GM21367 (cell line): ENCODE measurements at regions not wholly inside any gene's neighbourhood (a gene's known extent, or its start where the extent isn't known, plus 50 kb on each side); places are given as distances from the start of the nearest gene placed in this dataset.

Experiments
- ATAC-seq: cut with Tn5 transposase; IDR thresholded peaks from one replicate; pipeline ENCODE4 v1.9.1; 2021; ENCODE audit not compliant: unreplicated experiment

GRCh38 chr12:104863296-104863948 is 94.7 kb downstream of the SLC41A2 start:
- no peak for ATAC-seq

DNA sequence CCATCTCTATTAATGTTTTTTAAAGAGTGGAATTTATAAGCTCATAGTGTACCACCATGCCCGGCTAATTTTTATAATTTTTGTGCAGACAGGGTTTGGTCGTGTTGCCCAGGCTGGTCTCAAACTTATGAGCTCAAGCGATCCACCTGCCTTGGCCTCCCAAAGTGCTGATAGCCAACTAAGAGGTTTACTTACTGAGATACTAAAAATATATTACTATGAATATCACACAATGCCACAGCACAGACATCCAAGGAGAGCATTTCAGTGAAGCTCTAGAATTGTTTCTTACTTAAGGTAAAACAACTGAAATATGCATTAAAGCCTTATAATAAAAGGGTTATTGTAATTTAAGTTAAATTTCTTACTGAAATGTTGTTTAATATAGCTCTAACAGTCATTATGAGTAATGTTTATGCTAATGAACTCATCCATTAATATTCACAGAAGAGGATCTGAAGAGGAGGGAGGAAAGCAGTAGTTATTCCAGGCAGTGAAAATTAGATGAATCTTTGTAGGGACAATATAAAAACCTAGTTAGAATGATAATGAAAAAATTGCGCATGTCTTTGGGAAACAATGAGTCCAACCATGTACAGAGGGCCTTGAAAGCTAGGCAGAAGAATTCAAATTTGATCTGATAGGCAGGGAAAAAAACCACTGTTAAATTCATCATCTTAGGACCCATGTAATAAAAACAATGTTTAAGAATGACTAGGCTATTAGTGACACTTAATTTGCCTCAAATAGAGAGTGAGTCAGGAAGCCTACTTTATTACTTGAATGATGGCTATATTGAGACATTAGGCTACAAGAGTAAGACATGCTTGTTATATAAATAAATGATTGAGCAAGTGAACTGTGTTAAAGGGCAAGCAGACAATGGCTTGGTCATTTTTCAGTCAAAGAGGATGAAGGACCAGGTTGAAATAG is 99.2 kb downstream of the SLC41A2 start:
- ATAC-seq = no peak

- ATAC-seq = no peak
Measured at GRCh38 chr12:104856531-104856930, 101.6 kb downstream of the SLC41A2 start.

GRCh38 chr12:104855599-104855998 is 102.5 kb downstream of the SLC41A2 start:
- no peak for ATAC-seq

- ATAC-seq = no peak
Measured at GRCh38 chr12:104852896-104853295, 105.2 kb downstream of the SLC41A2 start.

DNA sequence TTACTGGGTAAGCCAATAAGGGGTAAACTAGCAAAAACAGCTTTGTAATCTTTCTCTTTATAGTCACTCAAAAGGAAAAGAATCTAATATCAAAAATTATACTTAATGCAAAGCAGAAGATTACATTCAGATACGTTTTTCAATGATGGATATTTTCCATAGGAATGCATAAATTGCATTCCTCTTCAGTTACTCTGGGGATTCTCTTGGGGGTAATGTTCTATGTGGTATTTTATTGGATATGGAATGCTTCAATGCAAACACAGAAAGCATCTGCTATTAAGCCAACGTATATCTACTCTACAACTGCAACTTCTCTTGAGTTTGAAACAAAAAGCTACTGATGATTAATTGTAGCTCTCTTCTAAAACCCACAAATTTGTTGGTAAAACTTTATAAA is 106.0 kb downstream of the SLC41A2 start:
- no peak for ATAC-seq

GRCh38 chr12:104850781-104851180 is 107.3 kb downstream of the SLC41A2 start:
- ATAC-seq = no peak

- ATAC-seq = no peak
Measured at GRCh38 chr12:104846056-104846767, 111.9 kb downstream of the SLC41A2 start.

DNA sequence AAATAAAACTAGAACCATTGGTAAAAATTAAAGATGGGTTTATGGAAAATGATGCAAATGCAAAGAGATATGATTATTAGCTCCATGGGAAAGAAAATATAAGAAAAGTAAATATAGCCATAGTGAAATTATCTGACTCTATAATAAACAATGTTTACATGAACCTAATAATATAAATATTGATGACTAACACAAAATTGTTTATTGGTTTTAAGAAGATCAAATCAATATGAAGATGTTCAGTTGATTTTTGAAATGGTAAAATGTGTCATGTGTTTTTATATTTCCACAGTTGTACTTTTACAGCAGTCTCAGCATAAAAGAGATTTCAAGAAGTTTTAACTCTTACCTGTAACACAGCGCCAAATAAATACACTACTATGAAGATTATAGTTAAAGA is 114.0 kb downstream of the SLC41A2 start:
- ATAC-seq = no peak

- ATAC-seq = no peak
Measured at GRCh38 chr12:104840262-104840661, 117.8 kb downstream of the SLC41A2 start.

DNA sequence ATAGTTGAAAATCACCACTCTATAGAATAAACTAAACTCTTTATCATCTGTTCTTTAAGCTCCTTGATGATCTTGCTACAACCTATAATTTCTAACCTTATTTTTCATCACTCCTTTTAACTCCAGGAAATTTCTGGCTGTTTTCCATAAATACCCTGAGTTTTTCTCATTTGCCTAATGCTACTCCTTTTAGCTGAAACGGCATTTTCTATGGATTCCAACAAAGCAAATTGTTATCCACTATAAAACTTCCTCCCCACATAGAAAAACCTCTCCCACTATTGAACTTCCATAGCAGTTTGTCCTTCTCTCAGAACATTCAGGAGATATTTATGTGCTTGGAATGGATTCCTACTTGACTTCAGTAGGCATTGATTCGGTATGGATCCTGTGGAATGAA is 122.8 kb downstream of the SLC41A2 start:
- no peak for ATAC-seq

- no peak for ATAC-seq
Measured at GRCh38 chr12:104834607-104835006, 123.5 kb downstream of the SLC41A2 start.

DNA sequence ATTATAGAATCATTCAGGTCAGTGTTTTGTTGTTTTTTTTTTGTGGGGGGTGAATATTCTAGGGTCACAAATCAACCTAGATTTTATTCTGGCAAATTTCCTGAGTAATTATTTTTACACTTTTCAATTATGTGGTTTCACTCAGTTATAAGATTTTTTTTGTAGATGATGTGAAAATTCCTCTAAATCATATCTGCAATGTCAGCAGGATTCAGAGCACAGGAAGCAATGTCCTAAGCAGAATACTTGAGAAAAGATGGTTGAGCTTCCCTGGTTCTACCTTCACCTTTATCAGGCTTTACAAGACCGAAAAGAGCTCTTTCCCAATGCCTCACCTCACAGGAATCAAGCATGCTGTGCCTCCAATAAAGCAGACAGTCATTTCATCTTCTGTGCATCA is 124.3 kb downstream of the SLC41A2 start:
- no peak for ATAC-seq

DNA sequence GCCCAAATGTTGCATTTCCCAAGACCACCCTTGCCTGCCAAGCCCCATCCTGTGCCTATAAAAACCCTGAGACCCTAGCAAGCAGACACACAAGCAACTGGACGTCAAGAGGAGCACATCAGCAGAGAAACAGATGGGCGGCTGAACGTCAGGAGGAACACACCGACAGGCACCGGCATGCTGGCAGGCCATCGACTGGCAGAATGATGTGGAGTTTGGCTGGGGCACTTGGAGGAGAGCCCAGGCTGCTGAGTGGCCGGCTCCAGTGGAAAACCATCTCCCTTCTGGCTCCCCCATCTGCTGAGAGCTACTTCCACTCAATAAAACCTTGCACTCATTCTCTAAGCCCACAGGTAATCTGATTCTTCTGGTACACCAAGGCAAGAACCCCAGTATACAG is 130.1 kb downstream of the SLC41A2 start:
- no peak for ATAC-seq

- ATAC-seq = no peak
Measured at GRCh38 chr12:104827587-104827986, 130.5 kb downstream of the SLC41A2 start.

- no peak for ATAC-seq
Measured at GRCh38 chr12:104825408-104825807, 132.7 kb downstream of the SLC41A2 start.

DNA sequence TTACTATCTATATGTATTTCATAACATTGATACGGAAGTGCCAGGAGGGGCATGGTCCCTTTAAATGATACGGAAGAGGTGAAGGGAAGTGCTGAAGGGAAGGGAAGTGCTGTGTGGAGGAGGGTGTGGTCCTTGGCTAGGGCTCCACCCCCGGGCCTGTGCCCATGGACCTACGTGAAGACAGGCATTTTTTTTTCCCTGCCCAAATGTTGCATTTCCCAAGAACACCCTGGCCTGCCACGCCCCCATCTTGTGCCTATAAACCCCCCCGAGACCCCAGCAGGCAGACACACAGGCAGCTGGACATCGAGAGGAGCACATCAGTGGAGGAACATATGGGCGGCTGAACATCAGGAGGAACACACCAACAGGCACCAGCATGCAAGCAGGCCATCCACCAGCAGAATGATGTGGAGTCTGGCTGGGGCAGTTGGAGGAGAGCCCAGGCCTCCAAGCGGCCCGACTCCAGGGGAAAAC is 134.1 kb downstream of the SLC41A2 start:
- ATAC-seq = no peak

- ATAC-seq = no peak
Measured at GRCh38 chr12:104822941-104823340, 135.1 kb downstream of the SLC41A2 start.

GRCh38 chr12:104816845-104817503 is 141.1 kb downstream of the SLC41A2 start:
- no peak for ATAC-seq

- ATAC-seq = no peak
Measured at GRCh38 chr12:104815935-104816334, 142.2 kb downstream of the SLC41A2 start.

DNA sequence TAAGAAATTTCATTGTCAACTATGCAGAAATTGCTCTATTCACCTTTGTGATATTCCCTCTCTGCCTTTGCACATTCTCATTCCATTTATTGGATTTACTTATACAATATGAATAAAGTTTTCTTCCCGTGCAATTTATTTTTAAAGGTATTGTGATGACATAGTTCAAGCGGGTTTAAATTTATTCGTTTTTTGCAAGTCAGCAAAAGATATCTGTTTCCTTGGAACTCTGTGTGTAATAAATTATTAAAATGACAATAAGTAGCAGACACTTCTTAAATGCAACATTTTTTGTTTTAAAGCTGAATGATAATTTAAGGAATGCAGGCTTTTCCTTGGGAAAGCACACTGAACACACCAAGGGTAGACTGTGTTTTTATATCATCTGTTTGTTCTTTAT is 143.1 kb downstream of the SLC41A2 start:
- no peak for ATAC-seq
